ENCODE measurements at regions not wholly inside any gene's neighbourhood (a gene's known extent, or its start where the extent isn't known, plus 50 kb on each side); places are given as distances from the start of the nearest gene placed in this dataset.

DNA sequence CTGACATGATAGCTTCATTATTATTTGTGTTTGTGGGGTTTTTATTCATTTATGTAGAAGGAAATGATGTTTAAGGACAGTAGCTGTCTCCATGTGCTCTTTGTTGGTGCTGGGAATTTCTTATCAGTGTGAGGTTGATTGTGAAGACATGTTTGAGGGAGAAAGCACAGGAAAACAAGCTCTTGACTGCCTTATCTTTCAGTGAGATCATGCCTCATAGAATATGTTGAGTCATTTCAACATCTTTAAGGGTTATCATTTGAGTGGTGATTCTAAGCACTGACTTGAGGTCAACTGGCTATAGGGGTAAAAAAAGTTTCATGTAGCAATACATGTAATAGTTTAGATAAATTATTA lies 405.1 kb upstream of the ADAMTS5 start:
- TF ChIP-seq, protein P1, sequence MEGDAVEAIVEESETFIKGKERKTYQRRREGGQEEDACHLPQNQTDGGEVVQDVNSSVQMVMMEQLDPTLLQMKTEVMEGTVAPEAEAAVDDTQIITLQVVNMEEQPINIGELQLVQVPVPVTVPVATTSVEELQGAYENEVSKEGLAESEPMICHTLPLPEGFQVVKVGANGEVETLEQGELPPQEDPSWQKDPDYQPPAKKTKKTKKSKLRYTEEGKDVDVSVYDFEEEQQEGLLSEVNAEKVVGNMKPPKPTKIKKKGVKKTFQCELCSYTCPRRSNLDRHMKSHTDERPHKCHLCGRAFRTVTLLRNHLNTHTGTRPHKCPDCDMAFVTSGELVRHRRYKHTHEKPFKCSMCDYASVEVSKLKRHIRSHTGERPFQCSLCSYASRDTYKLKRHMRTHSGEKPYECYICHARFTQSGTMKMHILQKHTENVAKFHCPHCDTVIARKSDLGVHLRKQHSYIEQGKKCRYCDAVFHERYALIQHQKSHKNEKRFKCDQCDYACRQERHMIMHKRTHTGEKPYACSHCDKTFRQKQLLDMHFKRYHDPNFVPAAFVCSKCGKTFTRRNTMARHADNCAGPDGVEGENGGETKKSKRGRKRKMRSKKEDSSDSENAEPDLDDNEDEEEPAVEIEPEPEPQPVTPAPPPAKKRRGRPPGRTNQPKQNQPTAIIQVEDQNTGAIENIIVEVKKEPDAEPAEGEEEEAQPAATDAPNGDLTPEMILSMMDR (conservative IDR thresholded peaks at IDR 0.05; ENCODE audit: low read depth, low read length) = no peak
- no peak for TF ChIP-seq EZH2 (IDR thresholded peaks at IDR 0.05; ENCODE audit: borderline replicate concordance, low read depth, low read length, poor library complexity, severe bottlenecking)

Data from A673 (cell line).